H1 (cell line): ENCODE measurements at regions not wholly inside any gene's neighbourhood (a gene's known extent, or its start where the extent isn't known, plus 50 kb on each side); places are given as distances from the start of the nearest gene placed in this dataset.

ENCODE experiments used
- CTCF ChIA-PET: fragments of 300-600 bp; sonication (Branson Sonifier 250); formaldehyde crosslinking; loops from one replicate; lab custom pipeline; 2021; ENCODE audit not compliant: partially characterized antibody; lab: Charles Lee
- POLR2A ChIA-PET: fragments of 300-600 bp; sonication (Branson Sonifier 250); formaldehyde crosslinking; loops from one replicate; lab custom pipeline; 2021; ENCODE audit warnings: inconsistent platforms; ENCODE audit not compliant: partially characterized antibody; lab: Charles Lee
- DNase-seq, 2 experiments: peaks; one replicate each; pipeline versions ENCODE4 v3.0.0 to v3.0.0-alpha.2; 2010 to 2022; ENCODE audit warnings: low spot score in 2 of 2, low read depth in 1 of 2, mixed read lengths in 1 of 2
- FAIRE-seq: peaks from 2 replicates; lab custom pipeline; 2011; peaks lifted over from hg19 to GRCh38; lab: Jason Lieb, UNC
- H2AFZ ChIP-seq: 2 replicates; pipeline ENCODE4 v1.8.1; 2012; ENCODE audit warnings: low read length, inconsistent platforms
- H2AK5ac ChIP-seq: 2 replicates; pipeline ENCODE4 v1.6.1; 2013; ENCODE audit warnings: low read depth, low read length
- H2BK120ac ChIP-seq: replicated peaks from 2 replicates; pipeline ENCODE3; 2013; ENCODE audit warnings: low read depth, low read length, inconsistent platforms
- H2BK12ac ChIP-seq: 2 replicates; pipeline ENCODE4 v1.6.1; 2013; ENCODE audit warnings: low read depth, low read length
- H2BK15ac ChIP-seq: 2 replicates; pipeline ENCODE4 v1.6.1; 2013; ENCODE audit warnings: low read length
- H2BK20ac ChIP-seq: 2 replicates; pipeline ENCODE4 v1.6.1; 2013; ENCODE audit warnings: low read length
- H2BK5ac ChIP-seq: 2 replicates; pipeline ENCODE4 v1.6.1; 2013; ENCODE audit warnings: low read depth, low read length
- H3K14ac ChIP-seq: 2 replicates; pipeline ENCODE4 v1.6.1; 2013; ENCODE audit warnings: inconsistent platforms; ENCODE audit not compliant: insufficient read length
- H3K18ac ChIP-seq: 2 replicates; pipeline ENCODE4 v1.6.1; 2013; ENCODE audit warnings: low read length; ENCODE audit errors: extremely low read depth
- H3K23ac ChIP-seq: 2 replicates; pipeline ENCODE4 v1.6.1; 2013; ENCODE audit warnings: inconsistent platforms; ENCODE audit not compliant: insufficient read length
- H3K23me2 ChIP-seq: 2 replicates; pipeline ENCODE4 v1.6.1; 2013; ENCODE audit warnings: low read depth, low read length
- H3K27ac ChIP-seq: 2 replicates; pipeline ENCODE4 v1.6.1; 2011; ENCODE audit warnings: low read depth, low read length, inconsistent platforms
- H3K27me3 ChIP-seq, 4 experiments: replicated peaks in 1 of 4; 1 replicate in 1 of 4; 2 replicates in 3 of 4; pipeline versions ENCODE4 v1.6.1 to v1.8.1; 2011 to 2013; ENCODE audit warnings: low read length in 3 of 4, mild to moderate bottlenecking in 3 of 4, inconsistent platforms in 2 of 4, mixed read lengths in 2 of 4, moderate library complexity in 1 of 4; ENCODE audit not compliant: control insufficient read depth in 3 of 4, insufficient read depth in 3 of 4; ENCODE audit errors: extremely low read depth in 1 of 4
- H3K36me3 ChIP-seq, 4 experiments: 2 replicates each; pipeline versions ENCODE4 v1.6.1 to v1.8.1; 2011 to 2013; ENCODE audit warnings: mild to moderate bottlenecking in 4 of 4, low read length in 3 of 4, moderate library complexity in 2 of 4, control low read depth in 1 of 4, inconsistent platforms in 1 of 4; ENCODE audit not compliant: insufficient read depth in 4 of 4, control insufficient read depth in 2 of 4
- H3K4ac ChIP-seq: replicated peaks from 2 replicates; pipeline ENCODE3; 2013; ENCODE audit warnings: low read length, low read depth, mixed read lengths, inconsistent platforms; ENCODE audit not compliant: insufficient read length
- H3K4me1 ChIP-seq, 4 experiments: replicated peaks in 1 of 4; 1 replicate in 1 of 4; 2 replicates in 3 of 4; pipeline versions ENCODE4 v1.6.1 to v1.8.1; 2011 to 2013; ENCODE audit warnings: low read length in 3 of 4, inconsistent platforms in 2 of 4, mixed read lengths in 1 of 4; ENCODE audit not compliant: insufficient read depth in 4 of 4, control insufficient read depth in 3 of 4
- H3K4me2 ChIP-seq, 2 experiments: 2 replicates each; pipeline versions ENCODE4 v1.6.1 to v1.8.1; 2011 to 2013; ENCODE audit warnings: low read depth in 2 of 2, low read length in 2 of 2, control low read depth in 1 of 2, inconsistent platforms in 1 of 2, mild to moderate bottlenecking in 1 of 2; ENCODE audit not compliant: insufficient read depth in 1 of 2
- H3K4me3 ChIP-seq, 4 experiments: fragments of 200-600, 300-600 bp in 1 of 4; sonication (generic), shearing (Covaris generic), sonication (Bioruptor Twin) in 1 of 4; 2 replicates each; pipeline versions ENCODE4 v1.5.1 to v1.8.1; 2011 to 2016; ENCODE audit warnings: low read length in 4 of 4, low read depth in 3 of 4, control low read depth in 2 of 4, inconsistent platforms in 2 of 4, mild to moderate bottlenecking in 2 of 4, mixed read lengths in 1 of 4, moderate library complexity in 1 of 4; ENCODE audit not compliant: insufficient read depth in 2 of 4; ENCODE audit errors: extremely low read depth in 1 of 4
- H3K56ac ChIP-seq: replicated peaks from 2 replicates; pipeline ENCODE3; 2013; ENCODE audit warnings: low read depth, mild to moderate bottlenecking, mixed read lengths, low read length, inconsistent platforms; ENCODE audit not compliant: insufficient read length
- H3K79me1 ChIP-seq: 2 replicates; pipeline ENCODE4 v1.6.1; 2013; ENCODE audit warnings: low read depth, low read length, control low read depth
- H3K79me2 ChIP-seq, 2 experiments: 2 replicates each; pipeline versions ENCODE4 v1.6.1 to v1.8.1; 2012 to 2013; ENCODE audit warnings: low read length in 2 of 2, mild to moderate bottlenecking in 2 of 2, inconsistent platforms in 1 of 2; ENCODE audit not compliant: insufficient read depth in 2 of 2, control insufficient read depth in 1 of 2
- H3K9ac ChIP-seq, 4 experiments: replicated peaks in 1 of 4; 1 replicate in 1 of 4; 2 replicates in 3 of 4; pipeline versions ENCODE4 v1.6.1 to v1.8.1; 2011 to 2013; ENCODE audit warnings: low read depth in 3 of 4, low read length in 3 of 4, control low read depth in 2 of 4, mild to moderate bottlenecking in 2 of 4, moderate library complexity in 2 of 4, inconsistent platforms in 1 of 4; ENCODE audit errors: extremely low read depth in 1 of 4
- H3K9me3 ChIP-seq, 2 experiments: 2 replicates each; pipeline versions ENCODE4 v1.6.1 to v1.8.1; 2012 to 2013; ENCODE audit warnings: mild to moderate bottlenecking in 2 of 2, moderate library complexity in 2 of 2, control low read depth in 1 of 2, inconsistent platforms in 1 of 2, low read depth in 1 of 2, low read length in 1 of 2, mixed read lengths in 1 of 2; ENCODE audit not compliant: insufficient read depth in 2 of 2
- H4K20me1 ChIP-seq, 2 experiments: replicated peaks in 1 of 2; 2 replicates each; pipeline versions ENCODE3 to v1.8.1; 2011 to 2013; ENCODE audit warnings: inconsistent platforms in 2 of 2, low read length in 2 of 2, mild to moderate bottlenecking in 1 of 2; ENCODE audit not compliant: insufficient read depth in 2 of 2, control insufficient read depth in 1 of 2
- H4K5ac ChIP-seq: 2 replicates; pipeline ENCODE4 v1.6.1; 2013; ENCODE audit warnings: low read length, low read depth, mixed read lengths, inconsistent platforms; ENCODE audit not compliant: insufficient read length
- H4K8ac ChIP-seq: 2 replicates; pipeline ENCODE4 v1.8.0; 2013; ENCODE audit warnings: mild to moderate bottlenecking, moderate library complexity, low read length, inconsistent platforms; ENCODE audit not compliant: insufficient read depth; ENCODE audit errors: extremely low read depth
- H4K91ac ChIP-seq: replicated peaks from 2 replicates; pipeline ENCODE3; 2013; ENCODE audit warnings: low read length, mixed read lengths, inconsistent platforms; ENCODE audit not compliant: insufficient read length
- CBX5 ChIP-seq: fragments of 300-800, 300-1000 bp; sonication (generic); IDR thresholded peaks from 2 replicates; pipeline ENCODE4 v1.7.1; 2016; ENCODE audit warnings: antibody characterized with exemption, low read length, low read depth
- CEBPB ChIP-seq: IDR thresholded peaks from 2 replicates; pipeline ENCODE4 v1.6.1; 2012; ENCODE audit warnings: low read depth, low read length
- CHD2 ChIP-seq: IDR thresholded peaks from 2 replicates; pipeline ENCODE4 v1.6.1; 2012; ENCODE audit warnings: low read length, improper control_type of control experiment
- GTF2F1 ChIP-seq: IDR thresholded peaks from 2 replicates; pipeline ENCODE4 v1.6.1; 2012; ENCODE audit warnings: low read depth, low read length, improper control_type of control experiment, borderline replicate concordance
- JUND ChIP-seq: IDR thresholded peaks from 2 replicates; pipeline ENCODE4 v1.6.1; 2011; ENCODE audit warnings: mild to moderate bottlenecking, improper control_type of control experiment, low read length
- PHF8 ChIP-seq: fragments of 200-600 bp; sonication (generic); conservative IDR thresholded peaks from 2 replicates; pipeline ENCODE4 v1.7.1; 2012; ENCODE audit warnings: low read depth, mild to moderate bottlenecking, inconsistent platforms, low read length, moderate library complexity
- POLR2A ChIP-seq, 2 experiments: IDR thresholded peaks; 1 replicate in 1 of 2; 2 replicates in 1 of 2; pipeline ENCODE4 v1.6.1; 2011; ENCODE audit warnings: low read depth in 2 of 2, low read length in 2 of 2, mild to moderate bottlenecking in 2 of 2; ENCODE audit errors: control extremely low read depth in 1 of 2
- RFX5 ChIP-seq: IDR thresholded peaks from 2 replicates; pipeline ENCODE4 v1.6.1; 2011; ENCODE audit warnings: low read depth, low read length, improper control_type of control experiment, borderline replicate concordance
- RXRA ChIP-seq: IDR thresholded peaks from 2 replicates; pipeline ENCODE4 v1.6.1; 2011; ENCODE audit warnings: low read depth, mild to moderate bottlenecking, low read length, moderate library complexity; ENCODE audit not compliant: insufficient read depth
- SP2 ChIP-seq: IDR thresholded peaks from 2 replicates; pipeline ENCODE4 v1.6.1; 2012; ENCODE audit warnings: mild to moderate bottlenecking, low read length, inconsistent platforms
- SRF ChIP-seq: IDR thresholded peaks from 2 replicates; pipeline ENCODE4 v1.6.1; 2011; ENCODE audit warnings: mild to moderate bottlenecking, low read depth, low read length, moderate library complexity
- TAF1 ChIP-seq: IDR thresholded peaks from 2 replicates; pipeline ENCODE4 v1.6.1; 2011; ENCODE audit warnings: mild to moderate bottlenecking, low read depth, low read length
- TCF12 ChIP-seq: IDR thresholded peaks from 2 replicates; pipeline ENCODE4 v1.6.1; 2011; ENCODE audit warnings: low read depth, mild to moderate bottlenecking, low read length
- WGBS, 2 experiments: shearing (Covaris generic) in 1 of 2; methylation state at CpG; one replicate each; pipeline versions ENCODE4 v1.1.6 to v1.1.7; 2013 to 2015; ENCODE audit warnings: low lambda C conversion rate in 2 of 2, mixed read lengths in 2 of 2, inconsistent platforms in 1 of 2, low coverage in 1 of 2, missing lambda C conversion rate in 1 of 2; ENCODE audit not compliant: insufficient replicate concordance in 2 of 2, insufficient coverage in 1 of 2, insufficient read length in 1 of 2; ENCODE audit errors: extremely low coverage in 1 of 2, missing lambda C conversion rate in 1 of 2; 5-methylcytosine and 5-hydroxymethylcytosine counted together
- TF ChIP-seq, protein P1 (sequence below): IDR thresholded peaks from 2 replicates; pipeline ENCODE4 v1.6.1; 2012; ENCODE audit warnings: inconsistent platforms
- TF ChIP-seq, protein P2 (sequence below): IDR thresholded peaks from 2 replicates; pipeline ENCODE4 v1.6.1; 2012; ENCODE audit warnings: low read length, inconsistent platforms

- Histone ChIP-seq H3K18ac (no peak overlapping the region), H2AK5ac (no peak overlapping the region), H3K27ac (no peak overlapping the region), H2BK120ac (no peak overlapping the region), H3K23ac (no peak overlapping the region), H4K5ac (no peak overlapping the region), H2BK5ac (no peak overlapping the region), H3K4ac (no peak overlapping the region), H3K4me2 (no peak overlapping the region), H3K23me2 (no peaks in the 10 kb centered on the region), H3K27me3 (no peaks in the 10 kb centered on the region), H4K8ac (no peak overlapping the region), H3K79me1 (no peaks in the 10 kb centered on the region), H3K9me3 (no peaks in the 10 kb centered on the region), H3K79me2 (no peaks in the 10 kb centered on the region), H2BK20ac (no peak overlapping the region), H3K4me1 (no peaks in the 10 kb centered on the region; a peak in 1 of 7 replicates), H3K36me3 (no peaks in the 10 kb centered on the region), H3K56ac (no peak overlapping the region), H4K91ac (no peak overlapping the region), H3K9ac (no peak overlapping the region), H3K14ac (no peak overlapping the region), H2BK12ac (no peak overlapping the region), H3K4me3 (no peak overlapping the region), H2BK15ac (no peak overlapping the region), H4K20me1 (no peaks in the 10 kb centered on the region), H2AFZ (peak overlapping the region; percentile 81; the same call in 1 of the 2 replicates)
- no peak for FAIRE-seq
- DNase-seq = no peak
- ChIA-PET POLR2A (interaction anchor here (0.7 kb wide), 1 partner anchor 327 kb away, joined by 3 read pairs; no protein-coding TSS in a partner anchor), CTCF (interaction anchor here (1.0 kb wide), 1 partner anchor 22 kb away, joined by 4 read pairs; no protein-coding TSS in a partner anchor)
- WGBS, 2 experiments = 92% methylated on average over 5 of the region's 5 CpGs; no CpG with 5 or more reads in 1 of the 2 experiments
- TF ChIP-seq RXRA (no peak), SRF (no peak), SP2 (no peak), RFX5 (no peak), GTF2F1 (no peak), CEBPB (no peak), CBX5 (no peak), CHD2 (no peak), POLR2A (IDR thresholded peaks at IDR 0.05; ENCODE audit: control extremely low read depth in 1 of 2, low read depth in 2 of 2, low read length in 2 of 2) (no peak), TCF12 (no peak), TAF1 (no peak), JUND (no peak), PHF8 (no peak)
- TF ChIP-seq, protein P1, sequence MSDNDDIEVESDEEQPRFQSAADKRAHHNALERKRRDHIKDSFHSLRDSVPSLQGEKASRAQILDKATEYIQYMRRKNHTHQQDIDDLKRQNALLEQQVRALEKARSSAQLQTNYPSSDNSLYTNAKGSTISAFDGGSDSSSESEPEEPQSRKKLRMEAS = no peak
- TF ChIP-seq, protein P2, sequence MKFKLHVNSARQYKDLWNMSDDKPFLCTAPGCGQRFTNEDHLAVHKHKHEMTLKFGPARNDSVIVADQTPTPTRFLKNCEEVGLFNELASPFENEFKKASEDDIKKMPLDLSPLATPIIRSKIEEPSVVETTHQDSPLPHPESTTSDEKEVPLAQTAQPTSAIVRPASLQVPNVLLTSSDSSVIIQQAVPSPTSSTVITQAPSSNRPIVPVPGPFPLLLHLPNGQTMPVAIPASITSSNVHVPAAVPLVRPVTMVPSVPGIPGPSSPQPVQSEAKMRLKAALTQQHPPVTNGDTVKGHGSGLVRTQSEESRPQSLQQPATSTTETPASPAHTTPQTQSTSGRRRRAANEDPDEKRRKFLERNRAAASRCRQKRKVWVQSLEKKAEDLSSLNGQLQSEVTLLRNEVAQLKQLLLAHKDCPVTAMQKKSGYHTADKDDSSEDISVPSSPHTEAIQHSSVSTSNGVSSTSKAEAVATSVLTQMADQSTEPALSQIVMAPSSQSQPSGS = no peak
These were observed 137.7 kb upstream of the TACR1 start for GRCh38 chr2:75337016-75337415.
